SK-N-SH treated with all-trans-retinoic acid at 6 μM for 48 hours (cell line): ENCODE measurements at regions not wholly inside any gene's neighbourhood (a gene's known extent, or its start where the extent isn't known, plus 50 kb on each side); places are given as distances from the start of the nearest gene placed in this dataset.

ENCODE experiments used
- ARNTL ChIP-seq: fragments of 450-650 bp; formaldehyde crosslinking; IDR thresholded peaks from 2 replicates; pipeline ENCODE4 v1.5.0; 2020; ENCODE audit warnings: low read depth, mild to moderate bottlenecking, moderate library complexity, borderline replicate concordance
- GLIS3 ChIP-seq: fragments of 250-450 bp; sonication (Bioruptor Pico); IDR thresholded peaks from 2 replicates; pipeline ENCODE4 v1.5.0; 2020; ENCODE audit warnings: mild to moderate bottlenecking, moderate library complexity
- PATZ1 ChIP-seq: fragments of 250-450 bp; sonication (Bioruptor Pico); IDR thresholded peaks from 2 replicates; pipeline ENCODE4 v1.8.0; 2020; ENCODE audit warnings: mild to moderate bottlenecking, moderate library complexity, borderline replicate concordance
- ZFP30 ChIP-seq: fragments of 450-650 bp; formaldehyde crosslinking; IDR thresholded peaks from 2 replicates; pipeline ENCODE4 v1.5.0; 2022; ENCODE audit warnings: mild to moderate bottlenecking, moderate library complexity

GRCh38 chr4:54806351-54806750 lies 148.6 kb downstream of the KIT start:
- TF ChIP-seq ARNTL (CRISPR knock-in tag) (no peak), ZFP30 (CRISPR knock-in tag) (no peak), PATZ1 (no peak), GLIS3 (CRISPR knock-in tag) (no peak)
